GM18868 (cell line): ENCODE measurements at regions not wholly inside any gene's neighbourhood (a gene's known extent, or its start where the extent isn't known, plus 50 kb on each side); places are given as distances from the start of the nearest gene placed in this dataset.

Source experiments
- ATAC-seq: cut with Tn5 transposase; IDR thresholded peaks from one replicate; pipeline ENCODE4 v1.9.1; 2021; ENCODE audit warnings: mild to moderate bottlenecking, moderate library complexity; ENCODE audit not compliant: unreplicated experiment

DNA sequence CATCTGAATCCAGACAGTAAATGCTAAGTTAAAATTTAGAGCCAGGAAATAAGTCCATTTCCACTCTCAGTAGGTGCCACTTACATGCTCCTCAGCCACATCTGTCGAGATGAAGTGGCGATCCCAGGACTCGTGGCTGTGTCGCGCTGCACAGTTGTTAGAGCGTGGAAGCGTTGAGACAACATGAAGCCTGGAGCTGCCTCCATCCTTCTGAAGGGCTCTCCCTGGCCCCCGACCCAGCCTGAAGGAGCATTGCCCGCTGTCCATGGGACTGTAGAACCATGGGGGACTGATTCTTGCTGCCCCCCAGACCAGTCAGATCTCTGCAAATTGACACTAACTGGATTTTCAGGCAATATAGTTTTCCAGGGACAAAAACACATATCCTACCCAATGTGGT lies 58.9 kb downstream of the IRX1 start:
- no peak for ATAC-seq

DNA sequence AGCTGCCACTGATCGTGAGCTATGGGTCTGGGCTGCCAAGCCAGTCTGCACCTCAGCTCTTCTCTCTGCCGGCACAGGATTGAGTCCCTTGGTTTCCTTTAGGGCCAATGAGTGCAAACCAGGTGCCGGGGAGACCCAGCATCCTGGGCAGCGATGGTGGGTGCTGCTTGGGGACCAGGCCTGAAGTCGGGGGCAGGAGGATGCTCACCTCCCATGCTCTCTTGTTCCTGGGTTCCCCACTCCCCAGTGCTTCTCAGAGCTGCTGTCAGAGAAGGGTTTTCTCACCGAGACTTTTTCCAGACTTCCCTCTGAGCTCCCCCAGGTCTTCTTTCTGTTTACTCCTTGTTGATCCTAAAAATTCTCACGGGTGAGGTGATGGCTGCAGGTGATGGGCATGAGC lies 61.2 kb downstream of the IRX1 start:
- ATAC-seq = no peak

DNA sequence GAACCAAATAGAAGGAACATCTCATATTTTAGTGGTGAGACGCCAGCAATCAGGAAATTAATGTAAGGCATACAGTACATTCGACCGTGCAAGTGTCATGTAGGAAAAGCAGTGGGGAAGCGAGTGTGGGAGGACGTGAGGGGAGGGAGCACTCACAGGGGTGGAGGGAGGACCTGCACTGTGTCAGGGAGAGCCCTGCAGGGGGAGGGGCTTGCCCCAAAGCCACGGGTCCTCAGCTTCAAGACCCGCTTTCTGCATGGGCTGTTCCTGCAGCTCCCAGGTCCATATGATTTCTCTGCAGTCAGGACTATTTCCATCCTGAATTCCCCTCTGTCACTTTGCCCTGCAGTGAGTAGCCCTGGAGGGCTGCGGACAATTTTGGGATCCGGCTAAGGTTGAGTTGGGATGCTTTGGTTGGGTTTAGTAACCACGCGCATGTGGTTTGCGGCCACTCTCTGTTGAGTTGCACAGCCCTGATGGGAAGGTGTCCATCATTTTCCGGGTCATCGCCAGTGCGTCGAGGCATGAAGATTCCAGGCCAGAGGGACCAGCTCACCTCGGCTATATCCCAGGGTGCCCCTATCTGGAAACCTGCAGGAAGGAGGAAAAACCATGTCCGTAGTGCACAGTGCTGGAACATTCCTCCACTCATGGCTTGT lies 61.9 kb downstream of the IRX1 start:
- ATAC-seq = no peak

DNA sequence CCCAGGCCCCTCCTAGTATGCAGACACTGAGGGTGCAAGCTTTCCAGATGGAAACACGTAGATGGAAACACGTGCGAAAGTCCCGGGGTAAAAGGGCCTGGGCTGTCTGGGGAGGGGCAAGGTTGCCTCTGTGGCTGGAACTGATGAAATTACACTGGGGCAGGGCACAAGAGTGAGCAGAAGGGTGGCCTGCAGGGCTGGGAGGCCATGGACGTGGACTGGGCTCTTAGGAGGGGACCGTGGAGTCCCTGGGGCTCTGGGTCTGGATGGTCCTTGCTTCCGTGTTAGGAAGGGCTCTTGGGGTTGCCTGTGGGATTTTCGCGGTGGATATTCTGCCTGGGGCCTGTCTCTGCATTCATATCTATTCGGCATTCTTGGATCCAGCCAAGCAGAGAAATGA lies 63.3 kb downstream of the IRX1 start:
- ATAC-seq = no peak

DNA sequence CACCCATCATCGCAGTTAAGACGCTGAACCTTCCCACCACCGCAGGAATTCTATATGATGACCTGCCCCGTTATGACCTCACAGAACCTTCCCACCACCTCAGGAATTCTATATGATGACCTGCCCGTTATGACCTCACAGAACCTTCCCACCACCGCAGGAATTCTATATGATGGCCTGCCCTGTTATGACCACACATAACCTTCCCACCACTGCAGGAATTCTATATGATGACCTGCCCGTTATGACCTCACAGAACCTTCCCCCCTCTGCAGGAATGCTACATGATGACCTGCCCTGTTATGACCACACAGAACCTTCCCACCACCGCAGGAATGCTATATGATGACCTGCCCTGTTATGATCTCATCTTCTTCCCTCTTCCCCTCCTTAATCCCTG lies 64.3 kb downstream of the IRX1 start:
- ATAC-seq = no peak

DNA sequence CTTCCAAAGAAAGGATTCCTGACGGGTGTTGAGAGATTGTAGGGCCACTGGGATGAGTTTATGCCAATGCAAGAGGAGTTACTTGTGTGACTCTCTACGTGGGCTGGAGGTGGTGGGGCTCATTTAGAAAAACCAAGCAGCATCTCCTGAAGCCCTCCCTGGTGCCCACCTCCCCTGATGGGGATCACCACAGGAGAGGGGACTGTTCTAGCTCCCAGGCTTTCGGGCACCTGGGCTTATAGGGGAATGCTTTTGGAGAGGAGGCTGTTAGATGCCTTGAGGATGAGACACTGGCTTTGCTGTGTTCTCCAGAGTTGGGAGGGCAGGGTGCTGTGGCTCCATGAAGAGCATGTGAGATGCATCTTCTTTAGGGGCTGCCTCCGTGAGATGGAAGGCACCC lies 65.0 kb downstream of the IRX1 start:
- no peak for ATAC-seq

DNA sequence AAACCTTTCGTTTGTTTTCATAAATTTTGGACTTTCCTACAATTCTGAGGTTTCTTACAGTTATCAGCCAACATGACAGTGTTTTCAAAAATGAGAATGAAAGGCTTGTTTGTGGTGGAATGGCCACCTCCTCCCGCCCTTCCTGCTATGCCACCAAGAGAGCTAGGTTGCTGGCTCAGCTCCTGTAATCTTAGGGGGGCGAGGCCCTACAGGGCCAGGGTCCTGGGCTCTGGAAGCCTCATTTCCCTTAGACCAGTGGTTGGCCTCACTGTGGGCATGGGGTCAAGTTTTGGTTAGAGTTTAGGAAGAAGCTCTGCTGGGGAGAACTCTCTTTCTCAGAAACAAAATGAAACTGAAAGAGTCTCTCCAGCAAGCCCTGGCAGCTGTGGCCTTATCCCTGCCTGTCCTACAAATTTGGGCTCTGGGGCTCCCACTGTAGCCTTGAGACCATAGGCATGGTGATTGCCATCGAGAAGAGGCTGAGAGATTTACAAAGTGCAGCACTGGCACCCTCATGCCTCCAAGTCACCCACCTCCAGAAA lies 66.2 kb downstream of the IRX1 start:
- no peak for ATAC-seq

DNA sequence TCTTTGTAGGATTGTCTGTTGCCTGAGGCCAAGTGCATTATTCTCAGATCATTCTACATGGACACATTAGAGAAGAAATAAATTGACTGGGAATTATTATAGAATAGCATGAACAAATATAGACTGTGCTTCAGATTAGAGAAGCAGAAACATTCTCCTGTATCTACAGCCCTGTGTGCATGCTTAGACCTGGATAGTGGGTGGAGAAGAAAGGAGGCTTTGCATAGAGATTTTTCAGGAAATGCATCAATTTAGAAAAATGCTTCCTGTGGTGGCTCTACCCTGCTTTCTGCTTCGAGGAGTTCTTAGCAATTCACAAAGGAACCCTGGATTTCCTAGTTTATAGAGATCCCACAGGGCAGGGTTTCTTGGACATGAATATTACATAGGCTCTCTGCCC lies 66.7 kb downstream of the IRX1 start:
- ATAC-seq = no peak

DNA sequence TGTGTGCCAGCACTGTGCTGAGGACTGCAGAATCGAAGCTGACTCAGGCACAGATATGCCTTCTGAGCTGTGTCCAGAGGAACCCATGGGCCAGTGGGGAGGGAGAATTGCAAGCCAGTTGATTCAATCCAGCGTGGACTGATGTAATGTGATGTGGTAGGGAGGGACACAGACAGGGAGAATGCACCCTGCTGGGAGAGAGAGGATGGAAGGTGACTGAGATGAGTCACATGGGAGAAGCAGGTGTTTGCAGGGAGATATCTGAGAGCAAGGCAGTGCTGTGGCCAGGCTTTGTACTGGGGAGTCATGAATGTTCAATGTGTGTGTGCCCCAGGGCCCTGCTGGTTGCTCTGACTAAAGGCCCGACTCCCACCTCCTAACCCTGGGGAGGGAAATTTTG lies 75.7 kb downstream of the IRX1 start:
- ATAC-seq = no peak

DNA sequence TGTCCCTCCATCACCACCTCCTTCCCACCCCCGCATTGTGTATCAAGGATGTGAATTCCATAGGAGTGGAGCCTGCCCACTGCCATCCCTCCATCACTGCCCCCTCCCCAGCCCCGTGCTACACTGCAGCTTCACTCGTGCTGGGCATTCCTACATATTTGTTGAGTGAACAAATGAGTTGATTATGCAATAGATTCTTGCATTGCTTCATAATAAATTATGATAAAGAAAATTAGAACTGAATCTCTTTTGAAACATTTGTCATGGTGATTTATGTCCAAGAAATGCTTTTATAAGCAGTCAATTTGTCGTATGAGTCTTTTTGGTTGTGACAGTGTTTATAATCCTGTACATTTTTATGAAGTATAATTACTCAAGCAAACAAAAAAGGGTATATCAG lies 83.2 kb downstream of the IRX1 start:
- ATAC-seq = no peak

DNA sequence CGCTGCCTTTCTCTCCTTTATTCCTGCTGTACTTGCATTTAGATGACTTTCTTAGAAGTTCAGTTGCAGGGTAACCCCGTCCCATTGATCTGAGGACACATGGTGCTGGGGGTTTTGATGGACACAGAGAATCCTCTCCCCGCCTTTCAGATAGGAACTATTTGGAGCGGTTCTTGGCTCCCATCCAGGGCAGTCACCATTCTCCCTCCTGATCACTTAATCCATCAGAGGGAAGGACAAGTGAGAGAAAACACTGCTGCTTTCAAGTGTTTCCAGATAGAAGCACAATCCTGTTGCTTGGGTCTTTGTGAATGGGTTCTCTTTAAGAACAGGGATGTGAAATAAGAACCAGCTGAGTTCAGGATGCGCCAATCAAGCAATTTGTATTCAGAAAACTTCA lies 85.2 kb downstream of the IRX1 start:
- ATAC-seq = no peak

DNA sequence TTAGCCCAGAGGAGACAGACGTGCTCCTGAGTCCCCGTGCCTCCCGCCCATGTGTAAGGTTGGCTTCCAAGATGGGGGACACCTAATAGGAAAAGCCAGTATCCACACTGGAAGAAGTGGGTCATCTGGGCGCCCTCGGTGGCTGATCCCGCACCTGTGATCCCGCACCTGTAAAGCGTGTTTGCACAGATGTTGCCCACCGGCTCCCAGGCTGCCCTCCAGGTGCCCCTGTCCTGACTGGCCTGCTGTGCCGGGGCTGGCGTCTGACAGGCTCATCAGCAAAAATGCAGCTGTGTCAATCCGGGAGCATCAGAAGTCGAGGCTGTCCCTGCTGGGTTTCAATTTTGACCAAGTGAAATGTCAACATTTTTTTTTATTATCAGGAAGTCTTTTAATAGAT lies 88.5 kb downstream of the IRX1 start:
- no peak for ATAC-seq

DNA sequence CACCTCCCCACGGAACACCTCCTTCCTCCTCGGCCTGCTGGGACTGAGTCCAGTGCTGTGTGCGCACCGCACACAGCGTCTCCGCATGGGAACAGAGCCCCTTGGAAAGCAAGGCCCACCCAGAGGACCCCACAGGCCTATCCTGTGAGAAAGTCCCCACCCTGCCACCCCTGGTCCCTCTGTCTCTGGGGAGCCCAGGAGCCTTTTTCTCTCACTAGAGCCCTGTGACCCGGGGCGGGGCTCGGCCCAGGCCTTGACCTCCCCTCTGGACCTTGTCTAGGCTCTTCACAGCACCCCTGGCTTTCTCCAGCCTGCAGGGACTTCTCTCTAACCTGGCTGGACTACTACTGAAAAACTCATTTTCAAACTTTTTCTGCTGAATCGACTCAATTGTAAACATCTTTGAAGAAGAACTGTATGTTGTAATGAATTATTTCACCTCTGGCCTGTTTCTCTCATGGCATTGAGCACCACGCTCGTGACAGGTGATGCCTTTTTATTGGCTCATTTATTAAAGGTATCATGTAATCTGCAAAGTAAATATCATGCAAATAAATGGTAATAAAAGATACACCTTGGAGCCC lies 89.2 kb downstream of the IRX1 start:
- ATAC-seq = no peak

DNA sequence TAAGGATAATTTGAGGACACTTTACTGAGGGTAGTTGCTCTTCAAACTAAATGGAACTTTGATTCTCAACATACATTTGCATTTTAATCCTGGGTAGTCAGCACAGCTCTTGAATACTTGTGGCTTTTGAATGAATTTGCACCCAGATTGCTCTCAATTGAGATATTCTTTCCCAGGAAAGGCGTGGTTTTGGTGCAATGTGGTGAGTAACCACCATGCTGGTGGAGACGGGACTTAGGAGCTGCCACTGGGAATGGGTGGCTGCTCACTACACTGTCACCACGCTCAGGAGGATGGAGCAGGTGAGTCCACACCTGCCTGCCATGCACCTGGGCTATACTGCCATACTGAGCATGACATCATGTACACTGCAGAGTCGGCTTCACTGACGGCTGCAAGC lies 99.2 kb downstream of the IRX1 start:
- ATAC-seq = no peak

DNA sequence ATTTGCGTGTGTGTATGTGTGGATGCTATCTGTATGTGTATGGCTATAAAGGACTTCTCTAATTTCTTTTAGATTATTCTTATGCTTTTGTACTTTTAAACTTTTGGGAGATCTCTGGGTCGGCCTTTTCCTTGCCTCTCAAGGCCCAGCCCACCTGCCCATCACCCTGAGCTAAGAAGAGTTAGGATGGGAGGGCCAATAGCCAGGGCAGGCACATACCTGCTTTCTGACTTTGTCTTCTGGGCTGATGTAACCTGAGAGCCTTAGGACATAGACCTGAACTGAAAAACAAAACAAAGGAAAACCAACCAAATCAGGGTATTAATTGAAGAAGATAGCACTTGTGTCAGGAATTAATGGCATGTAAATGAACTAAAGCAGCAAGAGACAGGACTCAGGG lies 100.2 kb downstream of the IRX1 start:
- no peak for ATAC-seq

DNA sequence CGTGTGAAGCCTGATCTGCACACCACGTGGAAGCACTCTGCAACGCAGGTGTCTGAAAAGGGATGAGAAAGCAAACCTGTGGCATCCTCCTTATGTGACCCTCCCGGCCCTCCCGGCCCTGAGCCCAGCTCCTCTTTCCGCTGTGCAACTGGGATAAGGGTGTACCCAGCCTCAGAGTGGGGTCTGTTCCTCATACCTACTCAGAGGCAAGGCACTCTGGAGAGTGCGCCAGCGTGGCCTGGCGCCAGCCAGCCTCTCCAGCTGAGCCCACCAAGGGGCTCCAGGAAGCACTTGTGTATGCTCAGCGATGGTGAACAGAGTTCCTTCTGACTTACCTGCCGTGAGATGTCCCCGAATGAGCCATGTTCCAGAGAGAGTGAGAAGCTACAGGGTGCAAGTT lies 102.8 kb downstream of the IRX1 start:
- no peak for ATAC-seq

DNA sequence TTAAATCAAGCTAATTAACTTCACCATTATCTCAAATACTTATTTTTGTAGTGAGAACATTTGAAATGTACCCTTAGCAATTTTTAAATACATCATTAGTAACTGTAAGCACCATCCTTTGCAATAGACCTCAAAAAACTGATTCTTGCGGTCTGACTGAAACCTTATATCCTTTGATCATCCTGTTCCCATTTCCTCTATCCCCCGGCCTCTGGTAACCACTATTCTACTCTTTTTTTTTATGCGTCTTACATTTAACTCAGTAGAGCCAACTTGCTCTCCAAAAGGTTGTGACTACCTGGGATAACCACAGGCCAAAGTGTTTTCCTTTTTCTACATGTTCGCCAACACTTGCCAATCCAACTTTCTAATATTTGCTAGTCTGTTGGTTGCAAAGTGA lies 106.1 kb downstream of the IRX1 start:
- ATAC-seq = no peak

DNA sequence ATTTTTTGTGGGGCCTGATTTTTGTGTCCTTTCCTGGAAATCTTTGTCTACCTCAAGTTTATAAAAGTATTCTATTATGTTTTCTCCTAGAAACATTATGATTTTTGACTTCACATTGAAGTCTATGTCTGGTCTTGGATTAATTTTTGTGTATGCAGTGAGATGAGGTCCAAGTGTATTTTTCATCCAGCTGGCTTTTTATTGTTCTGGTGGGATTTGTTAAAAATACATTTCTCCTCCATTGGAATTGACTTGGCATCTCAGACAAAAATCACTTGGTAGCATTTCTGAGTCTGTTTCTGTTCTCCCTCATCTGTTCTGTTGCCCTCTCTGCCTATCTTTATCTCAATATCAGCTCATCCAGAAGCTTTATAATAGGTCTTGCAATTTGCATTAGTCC lies 109.0 kb downstream of the IRX1 start:
- ATAC-seq = no peak

DNA sequence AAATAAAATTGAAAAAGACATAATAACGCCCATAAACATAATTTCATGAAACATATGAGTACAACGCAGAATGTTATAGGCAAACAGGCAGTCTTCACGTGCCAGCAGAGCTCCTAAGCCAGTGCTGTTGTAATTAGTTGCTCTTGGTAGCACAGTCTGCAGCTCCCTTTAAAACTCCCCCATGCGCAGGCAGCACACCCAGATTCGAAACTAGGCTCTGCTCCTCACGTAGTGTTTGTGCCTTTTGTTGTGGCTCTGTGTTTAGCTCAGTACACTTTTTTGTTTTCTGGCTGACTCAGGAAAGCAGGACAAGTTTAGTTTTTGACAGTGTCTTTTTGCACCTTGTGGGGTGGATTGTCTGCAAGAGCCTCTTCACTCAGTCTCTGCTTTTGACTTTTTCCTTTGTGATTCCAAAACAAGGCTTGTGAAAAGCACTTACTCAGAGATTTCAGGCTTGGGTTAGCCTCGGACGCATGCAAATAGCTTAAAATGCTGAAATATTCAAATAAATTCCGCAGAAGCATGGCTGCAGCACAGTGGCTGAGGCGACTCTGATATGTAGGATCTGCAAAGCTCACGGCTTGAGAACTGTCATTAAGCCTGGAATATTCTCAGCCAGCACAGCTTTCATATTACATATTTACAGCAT lies 113.6 kb downstream of the IRX1 start:
- no peak for ATAC-seq

DNA sequence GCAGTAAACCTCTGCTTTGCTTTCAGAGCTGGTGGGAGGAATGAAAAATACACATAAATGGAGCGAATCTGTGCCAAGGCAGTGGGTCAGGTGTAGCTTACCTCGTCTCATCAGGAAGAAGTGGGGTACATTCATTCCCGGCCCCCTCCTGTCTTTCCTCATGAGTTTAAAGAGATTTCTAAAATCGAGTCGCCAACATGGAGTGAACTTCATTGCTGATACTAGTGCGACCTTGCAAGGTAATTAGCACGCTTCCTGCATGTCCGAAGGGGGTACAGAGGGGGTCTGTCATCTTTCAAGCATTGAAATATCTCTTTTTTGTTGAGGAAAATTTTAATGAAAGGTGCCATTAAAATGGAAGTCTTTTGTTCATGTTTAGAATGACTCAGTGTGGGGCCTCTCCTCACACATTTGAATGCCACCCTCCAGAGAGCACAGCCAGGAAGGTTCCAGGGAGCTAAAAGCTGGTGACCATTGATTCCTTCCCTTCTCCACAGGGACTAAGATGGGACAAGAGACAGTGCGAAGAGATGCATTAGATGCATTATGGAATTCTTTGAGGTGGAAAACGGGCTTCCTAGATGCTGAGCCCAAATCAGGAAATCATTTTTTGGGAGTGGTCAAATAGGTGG lies 114.2 kb downstream of the IRX1 start:
- no peak for ATAC-seq

DNA sequence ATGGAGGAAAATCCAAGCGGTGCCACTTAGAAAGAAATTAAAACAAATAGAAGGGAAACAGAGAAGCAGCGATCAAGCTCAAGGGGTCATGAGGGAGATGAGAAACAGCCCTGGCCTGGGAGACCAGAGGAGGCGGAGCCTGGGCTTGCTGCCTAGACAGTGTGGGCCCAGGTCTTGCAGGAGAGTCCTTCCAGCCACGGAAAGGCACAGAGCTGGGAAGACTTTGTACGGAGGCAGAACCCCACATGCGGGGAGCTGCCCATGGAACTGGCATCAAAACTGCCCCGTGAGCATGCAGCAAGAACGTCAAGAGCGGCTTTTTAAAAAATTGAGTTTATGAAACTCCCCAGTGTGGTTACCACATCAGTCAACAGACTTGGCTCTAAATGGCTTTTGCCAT lies 119.4 kb downstream of the IRX1 start:
- no peak for ATAC-seq

DNA sequence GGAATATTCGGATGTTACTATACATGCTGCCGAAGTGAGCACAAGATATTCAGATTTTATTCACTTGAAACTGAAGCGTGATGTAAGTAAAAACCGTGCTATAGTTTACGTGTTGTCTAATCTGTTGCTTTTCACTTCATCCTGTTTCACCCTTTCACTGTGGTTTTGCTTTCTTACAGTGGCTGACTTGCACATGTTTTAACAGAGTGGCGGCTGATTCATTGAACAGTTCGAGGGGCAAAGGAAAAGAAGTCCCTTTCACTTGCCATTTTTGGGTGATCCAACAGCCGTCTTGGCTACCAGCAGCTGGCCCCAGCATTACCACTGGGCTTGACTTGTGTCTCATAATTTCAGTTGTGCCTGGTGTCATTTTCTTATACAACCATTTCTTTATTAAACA lies 134.0 kb downstream of the IRX1 start:
- no peak for ATAC-seq
